ENCODE measurements at regions not wholly inside any gene's neighbourhood (a gene's known extent, or its start where the extent isn't known, plus 50 kb on each side); places are given as distances from the start of the nearest gene placed in this dataset.

GRCh38 chr4:121484633-121485032 lies 103.8 kb upstream of the QRFPR start:
- intact Hi-C loops (cut with micrococcal nuclease; ENCODE audit: unreplicated experiment) = loop anchor here (10.0 kb wide), 1 partner anchor 170 kb away; no protein-coding TSS in a partner anchor
- Histone ChIP-seq H2AFZ (ENCODE audit: low read length) (no peak overlapping the region), H3K79me2 (ENCODE audit: insufficient read depth, low read depth, low read length) (no peaks in the 10 kb centered on the region), H3K4me1 (ENCODE audit: insufficient read depth, low read length, poor library complexity, severe bottlenecking) (no peaks in the 10 kb centered on the region), H3K36me3 (ENCODE audit: insufficient read depth, low read length) (no peaks in the 10 kb centered on the region), H3K9me2 (ENCODE audit: insufficient read depth, low read length) (no peaks in the 10 kb centered on the region), H3K4me3 (ENCODE audit: low read depth, low read length, poor library complexity, severe bottlenecking) (no peak overlapping the region), H3K4me2 (ENCODE audit: low read length) (no peak overlapping the region), H3K9me3 (ENCODE audit: low read length) (no peaks in the 10 kb centered on the region), H4K20me1 (ENCODE audit: insufficient read depth, low read length) (no peaks in the 10 kb centered on the region), H3K27ac (ENCODE audit: low read depth, low read length, poor library complexity, severe bottlenecking) (no peak overlapping the region)
- ChIA-PET CTCF (ENCODE audit: unreplicated experiment) (no interaction called here), POLR2A (interaction anchor here (0.6 kb wide), 1 partner anchor 47 kb away, joined by 3 read pairs; no protein-coding TSS in a partner anchor)
- no TSS peak for BruUV-seq (replicated peaks)
- DNase-seq (ENCODE audit: low spot score) = peak; percentile 28
- TF ChIP-seq, protein P1, sequence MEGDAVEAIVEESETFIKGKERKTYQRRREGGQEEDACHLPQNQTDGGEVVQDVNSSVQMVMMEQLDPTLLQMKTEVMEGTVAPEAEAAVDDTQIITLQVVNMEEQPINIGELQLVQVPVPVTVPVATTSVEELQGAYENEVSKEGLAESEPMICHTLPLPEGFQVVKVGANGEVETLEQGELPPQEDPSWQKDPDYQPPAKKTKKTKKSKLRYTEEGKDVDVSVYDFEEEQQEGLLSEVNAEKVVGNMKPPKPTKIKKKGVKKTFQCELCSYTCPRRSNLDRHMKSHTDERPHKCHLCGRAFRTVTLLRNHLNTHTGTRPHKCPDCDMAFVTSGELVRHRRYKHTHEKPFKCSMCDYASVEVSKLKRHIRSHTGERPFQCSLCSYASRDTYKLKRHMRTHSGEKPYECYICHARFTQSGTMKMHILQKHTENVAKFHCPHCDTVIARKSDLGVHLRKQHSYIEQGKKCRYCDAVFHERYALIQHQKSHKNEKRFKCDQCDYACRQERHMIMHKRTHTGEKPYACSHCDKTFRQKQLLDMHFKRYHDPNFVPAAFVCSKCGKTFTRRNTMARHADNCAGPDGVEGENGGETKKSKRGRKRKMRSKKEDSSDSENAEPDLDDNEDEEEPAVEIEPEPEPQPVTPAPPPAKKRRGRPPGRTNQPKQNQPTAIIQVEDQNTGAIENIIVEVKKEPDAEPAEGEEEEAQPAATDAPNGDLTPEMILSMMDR (conservative IDR thresholded peaks at IDR 0.05; ENCODE audit: low read length) = peak; percentile 78
- TF ChIP-seq EZH2phosphoT487 (IDR thresholded peaks at IDR 0.05; ENCODE audit: borderline replicate concordance, low read depth, low read length) = no peak

DNA sequence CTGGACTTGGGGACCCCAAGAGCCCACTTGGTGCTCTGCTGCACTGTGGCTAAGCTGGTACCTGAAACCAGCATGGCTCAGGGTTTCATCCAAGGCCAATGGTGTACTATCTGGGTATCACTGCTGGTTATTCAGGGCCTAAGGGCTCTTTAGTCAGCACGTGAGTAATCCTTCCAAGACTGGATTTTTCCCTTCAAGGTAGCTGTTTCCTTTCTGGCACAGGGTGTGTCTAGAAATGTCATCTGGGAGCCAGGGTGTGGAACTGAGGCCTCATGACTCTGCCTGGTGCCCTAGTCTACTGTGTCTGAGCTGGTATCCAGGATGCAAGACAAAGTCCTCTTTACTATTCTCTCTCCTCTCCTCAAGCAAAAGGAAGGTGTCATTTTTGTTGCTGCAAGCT lies 99.0 kb upstream of the QRFPR start:
- Histone ChIP-seq H3K36me3 (ENCODE audit: insufficient read depth, low read length) (no peaks in the 10 kb centered on the region), H3K27ac (ENCODE audit: low read depth, low read length, poor library complexity, severe bottlenecking) (no peak overlapping the region), H3K4me2 (ENCODE audit: low read length) (no peak overlapping the region), H3K79me2 (ENCODE audit: insufficient read depth, low read depth, low read length) (no peaks in the 10 kb centered on the region), H3K4me3 (ENCODE audit: low read depth, low read length, poor library complexity, severe bottlenecking) (no peak overlapping the region), H2AFZ (ENCODE audit: low read length) (no peak overlapping the region), H3K9me3 (ENCODE audit: low read length) (no peaks in the 10 kb centered on the region), H3K9me2 (ENCODE audit: insufficient read depth, low read length) (no peaks in the 10 kb centered on the region), H3K4me1 (ENCODE audit: insufficient read depth, low read length, poor library complexity, severe bottlenecking) (no peaks in the 10 kb centered on the region), H4K20me1 (ENCODE audit: insufficient read depth, low read length) (no peaks in the 10 kb centered on the region)
- BruUV-seq (replicated peaks) = no TSS peak
- no peak for DNase-seq (ENCODE audit: low spot score)
- intact Hi-C loops (cut with micrococcal nuclease; ENCODE audit: unreplicated experiment) = loop anchor here (10.0 kb wide), 1 partner anchor 175 kb away; no protein-coding TSS in a partner anchor
- CTCF ChIA-PET (ENCODE audit: unreplicated experiment) = interaction anchor here (0.6 kb wide), 1 partner anchor 1237 kb away, joined by 3 read pairs; no protein-coding TSS in a partner anchor
- POLR2A ChIA-PET = interaction anchor here (0.6 kb wide), 2 partner anchors 69 to 256 kb away, joined by 3 read pairs; no protein-coding TSS in a partner anchor
- no peak for TF ChIP-seq EZH2phosphoT487 (IDR thresholded peaks at IDR 0.05; ENCODE audit: borderline replicate concordance, low read depth, low read length)
- TF ChIP-seq, protein P1 (conservative IDR thresholded peaks at IDR 0.05; ENCODE audit: low read length) = no peak

DNA sequence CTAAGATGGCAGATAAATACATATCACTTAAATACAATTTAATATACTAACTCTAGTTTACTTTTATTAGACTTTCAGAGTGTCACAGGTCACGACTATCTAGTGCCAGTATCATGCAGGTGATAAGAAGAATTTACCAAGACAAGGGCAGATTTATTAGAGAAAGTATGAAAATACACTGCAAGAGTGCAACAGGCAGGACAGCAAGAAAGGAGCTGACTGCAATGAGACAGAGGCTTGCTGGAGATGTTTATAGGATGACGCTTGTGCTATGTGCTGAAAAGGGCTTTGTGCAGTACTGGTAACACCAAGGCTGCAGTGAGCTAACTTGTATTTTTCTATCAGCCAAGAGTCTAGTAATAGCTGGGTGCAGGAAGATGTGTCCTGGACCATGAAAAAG lies 96.7 kb upstream of the QRFPR start:
- CTCF ChIA-PET (ENCODE audit: unreplicated experiment) = interaction anchor here (1.1 kb wide), 1 partner anchor 15 kb away, joined by 3 read pairs; no protein-coding TSS in a partner anchor
- intact Hi-C loops (cut with micrococcal nuclease; ENCODE audit: unreplicated experiment) = no loop called here
- H3K4me1 ChIP-seq (ENCODE audit: insufficient read depth, low read length, poor library complexity, severe bottlenecking) = no peaks in the 10 kb centered on the region

More for the DNA sequence above, 96.7 kb upstream of the QRFPR start:
- H3K4me3 ChIP-seq (ENCODE audit: low read depth, low read length, poor library complexity, severe bottlenecking) = no peak overlapping the region
- DNase-seq (ENCODE audit: low spot score) = no peak
- no peaks in the 10 kb centered on the region for H3K9me3 ChIP-seq (ENCODE audit: low read length)
- no peaks in the 10 kb centered on the region for H4K20me1 ChIP-seq (ENCODE audit: insufficient read depth, low read length)
- POLR2A ChIA-PET = no interaction called here
- TF ChIP-seq, protein P1 (conservative IDR thresholded peaks at IDR 0.05; ENCODE audit: low read length) = no peak
- no peak for TF ChIP-seq EZH2phosphoT487 (IDR thresholded peaks at IDR 0.05; ENCODE audit: borderline replicate concordance, low read depth, low read length)
- no peak overlapping the region for H3K4me2 ChIP-seq (ENCODE audit: low read length)
- no peaks in the 10 kb centered on the region for H3K9me2 ChIP-seq (ENCODE audit: insufficient read depth, low read length)
- H2AFZ ChIP-seq (ENCODE audit: low read length) = no peak overlapping the region
- BruUV-seq (replicated peaks) = no TSS peak
- no peaks in the 10 kb centered on the region for H3K36me3 ChIP-seq (ENCODE audit: insufficient read depth, low read length)
- H3K79me2 ChIP-seq (ENCODE audit: insufficient read depth, low read depth, low read length) = no peaks in the 10 kb centered on the region
- H3K27ac ChIP-seq (ENCODE audit: low read depth, low read length, poor library complexity, severe bottlenecking) = no peak overlapping the region

All from OCI-LY7 (cell line).